SU-DHL-6 (cell line): ENCODE measurements at regions not wholly inside any gene's neighbourhood (a gene's known extent, or its start where the extent isn't known, plus 50 kb on each side); places are given as distances from the start of the nearest gene placed in this dataset.

Source experiments
- H2AFZ ChIP-seq: fragments of 200-600 bp; sonication (generic); 2 replicates; pipeline ENCODE4 v1.6.1; 2014; ENCODE audit warnings: low read depth, mild to moderate bottlenecking, moderate library complexity, mixed read lengths, antibody characterized with exemption, low read length; ENCODE audit not compliant: severe bottlenecking
- H3F3A ChIP-seq: fragments of 200-600 bp; shearing (Covaris generic); 2 replicates; pipeline ENCODE4 v1.6.0; 2016; ENCODE audit warnings: antibody characterized with exemption, mild to moderate bottlenecking; ENCODE audit not compliant: insufficient read depth
- H3K27ac ChIP-seq: fragments of 200-600 bp; sonication (generic); 2 replicates; pipeline ENCODE4 v1.5.1; 2016; ENCODE audit warnings: low read depth, mild to moderate bottlenecking, low read length, moderate library complexity, mixed read lengths
- H3K27me3 ChIP-seq: fragments of 200-600 bp; sonication (generic), shearing (Covaris generic); 2 replicates; pipeline ENCODE4 v1.6.0; 2014; ENCODE audit warnings: mild to moderate bottlenecking, low read length
- H3K36me3 ChIP-seq: fragments of 200-600 bp; sonication (generic); 2 replicates; pipeline ENCODE4 v1.6.1; 2014; ENCODE audit warnings: mild to moderate bottlenecking, low read length, mixed read lengths
- H3K4me2 ChIP-seq: fragments of 300-600, 200-600 bp; shearing (Covaris generic), sonication (generic); 2 replicates; pipeline ENCODE4 v1.6.0; 2014; ENCODE audit warnings: low read length, low read depth, mild to moderate bottlenecking; ENCODE audit not compliant: poor library complexity, severe bottlenecking
- H3K4me3 ChIP-seq: fragments of 200-600 bp; sonication (generic); 2 replicates; pipeline ENCODE4 v1.5.1; 2014; ENCODE audit warnings: antibody characterized with exemption, low read length, mild to moderate bottlenecking, mixed read lengths; ENCODE audit not compliant: insufficient read depth, poor library complexity, severe bottlenecking
- H3K79me2 ChIP-seq: fragments of 200-600 bp; sonication (generic); 2 replicates; pipeline ENCODE4 v1.6.1; 2014; ENCODE audit warnings: mild to moderate bottlenecking, low read length, moderate library complexity; ENCODE audit not compliant: insufficient read depth
- H3K9ac ChIP-seq: fragments of 200-600 bp; sonication (generic); 2 replicates; pipeline ENCODE4 v1.7.0; 2014; ENCODE audit warnings: mild to moderate bottlenecking, low read length
- H3K9me2 ChIP-seq: fragments of 200-600 bp; sonication (generic); replicated peaks from 2 replicates; pipeline ENCODE4 v1.6.1; 2014; ENCODE audit warnings: low read length; ENCODE audit not compliant: insufficient read depth
- H3K9me3 ChIP-seq: fragments of 200-600 bp; sonication (generic); 2 replicates; pipeline ENCODE4 v1.6.1; 2014; ENCODE audit warnings: low read length, mixed read lengths; ENCODE audit not compliant: insufficient read depth
- H4K20me1 ChIP-seq: fragments of 200-600 bp; sonication (generic); 2 replicates; pipeline ENCODE4 v1.6.1; 2014; ENCODE audit warnings: low read depth, mild to moderate bottlenecking, antibody characterized with exemption, low read length, moderate library complexity, mixed read lengths
- CTCF ChIP-seq: fragments of 200-600 bp; sonication (generic); IDR thresholded peaks from one replicate; pipeline ENCODE4 v1.5.1; 2017; ENCODE audit warnings: antibody characterized with exemption, mild to moderate bottlenecking, low read length, moderate library complexity; ENCODE audit not compliant: insufficient read depth, poor library complexity, severe bottlenecking
- EZH2phosphoT487 ChIP-seq: fragments of 200-600 bp; sonication (generic), shearing (Covaris generic); conservative IDR thresholded peaks from 2 replicates; pipeline ENCODE4 v1.6.1; 2018; ENCODE audit warnings: mild to moderate bottlenecking, antibody characterized with exemption, low read length, moderate library complexity, mixed read lengths

GRCh38 chr13:81021284-81021840, 680.4 kb upstream of the SPRY2 start:
- no peaks in the 10 kb centered on the region for H3K36me3 ChIP-seq
- H3K79me2 ChIP-seq, result no peaks in the 10 kb centered on the region
- no peak overlapping the region for H2AFZ ChIP-seq
- no peaks in the 10 kb centered on the region for H3F3A ChIP-seq
- TF ChIP-seq EZH2phosphoT487 (no peak), CTCF (no peak)
- no peaks in the 10 kb centered on the region for H3K27me3 ChIP-seq
- no peaks in the 10 kb centered on the region for H3K9me2 ChIP-seq
- no peak overlapping the region for H3K4me2 ChIP-seq
- H3K27ac ChIP-seq, result no peak overlapping the region
- H3K9me3 ChIP-seq, result no peaks in the 10 kb centered on the region
- no peaks in the 10 kb centered on the region for H4K20me1 ChIP-seq
- H3K4me3 ChIP-seq, result no peak overlapping the region
- no peak overlapping the region for H3K9ac ChIP-seq

- no peaks in the 10 kb centered on the region for H3K36me3 ChIP-seq
- H3K79me2 ChIP-seq, result no peaks in the 10 kb centered on the region
- no peaks in the 10 kb centered on the region for H3F3A ChIP-seq
- no peaks in the 10 kb centered on the region for H3K27me3 ChIP-seq
- H3K27ac ChIP-seq, result no peak overlapping the region
- H3K4me2 ChIP-seq, result no peak overlapping the region
- TF ChIP-seq EZH2phosphoT487 (no peak), CTCF (no peak)
- H3K4me3 ChIP-seq, result no peak overlapping the region
- H3K9ac ChIP-seq, result no peak overlapping the region
- H4K20me1 ChIP-seq, result no peaks in the 10 kb centered on the region
- no peak overlapping the region for H2AFZ ChIP-seq
- H3K9me2 ChIP-seq, result no peaks in the 10 kb centered on the region
- H3K9me3 ChIP-seq, result no peaks in the 10 kb centered on the region
Measured at GRCh38 chr13:81020010-81020409, 679.1 kb upstream of the SPRY2 start.

- Histone ChIP-seq H3K27ac (no peak overlapping the region), H3K9me3 (no peaks in the 10 kb centered on the region), H3K9ac (no peak overlapping the region), H2AFZ (no peak overlapping the region), H3K9me2 (no peaks in the 10 kb centered on the region), H3K27me3 (no peaks in the 10 kb centered on the region), H4K20me1 (no peaks in the 10 kb centered on the region), H3F3A (no peaks in the 10 kb centered on the region), H3K4me3 (no peak overlapping the region), H3K79me2 (no peaks in the 10 kb centered on the region), H3K36me3 (no peaks in the 10 kb centered on the region), H3K4me2 (no peak overlapping the region)
- TF ChIP-seq CTCF, result no peak
- no peak for TF ChIP-seq EZH2phosphoT487
Measured at GRCh38 chr13:81018936-81019335, 678.0 kb upstream of the SPRY2 start.
